ENCODE measurements at regions not wholly inside any gene's neighbourhood (a gene's known extent, or its start where the extent isn't known, plus 50 kb on each side); places are given as distances from the start of the nearest gene placed in this dataset.
"Not testable (repeated sequence)": the region's sequence is repeated elsewhere in the genome, so short reads cannot be mapped to it uniquely, and the experiment has no call there.

DNA sequence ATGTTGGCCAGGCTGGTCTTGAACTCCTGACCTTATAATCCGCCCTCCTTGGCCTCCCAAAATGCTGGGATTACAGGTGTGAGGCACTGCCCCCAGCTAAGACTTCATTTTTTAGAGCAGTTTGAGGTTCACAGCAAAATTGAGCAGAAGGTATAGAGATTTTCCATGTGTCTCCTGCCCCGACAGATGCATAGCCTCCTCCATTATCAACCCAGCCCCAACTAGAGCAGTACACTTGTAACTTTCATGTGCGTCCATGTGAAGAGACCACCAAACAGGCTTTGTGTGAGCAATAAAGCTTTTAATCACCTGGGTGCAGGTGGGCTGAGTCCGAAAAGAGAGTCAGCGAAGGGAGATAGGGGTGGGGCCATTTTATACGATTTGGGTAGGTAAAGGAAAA, 179.1 kb downstream of the CD83 start:
- ATAC-seq, result not testable (repeated sequence)

DNA sequence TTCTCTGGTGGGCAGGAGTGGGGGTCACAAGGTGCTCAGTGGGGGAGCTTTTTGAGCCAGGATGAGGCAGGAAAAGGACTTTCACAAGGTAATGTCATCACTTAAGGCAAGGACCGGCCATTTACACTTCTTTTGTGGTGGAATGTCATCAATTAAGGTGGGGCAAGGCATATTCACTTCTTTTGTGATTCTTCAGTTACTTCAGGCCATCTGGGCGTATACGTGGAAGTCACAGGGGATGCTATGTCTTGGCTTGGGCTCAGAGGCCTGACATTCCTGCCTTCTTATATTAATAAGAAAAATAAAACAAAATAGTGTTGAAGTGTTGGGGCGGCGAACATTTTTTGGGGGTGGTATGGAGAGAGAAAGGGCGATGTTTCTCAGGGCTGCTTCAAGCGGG, 179.5 kb downstream of the CD83 start:
- ATAC-seq, result not testable (repeated sequence)

DNA sequence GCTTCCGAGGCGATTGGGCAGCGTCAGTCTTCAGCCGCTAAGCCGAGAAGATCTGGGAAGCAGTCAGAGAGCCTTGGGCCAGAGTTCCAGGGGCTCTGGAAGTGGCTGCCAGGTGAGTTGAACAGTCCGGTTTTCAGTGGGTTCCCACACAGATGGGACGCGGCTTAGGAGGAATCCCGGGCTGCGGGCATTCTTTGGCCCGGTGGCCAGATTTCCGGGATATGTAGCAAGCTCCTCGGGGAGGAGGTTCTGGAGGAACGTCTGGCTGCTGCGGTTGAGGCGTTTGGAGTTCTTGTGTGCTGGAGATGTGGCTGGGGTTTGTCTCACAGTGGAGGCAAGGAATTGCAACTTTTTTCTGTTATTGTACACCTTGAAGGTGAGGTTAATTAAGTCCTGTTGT, 182.6 kb downstream of the CD83 start:
- ATAC-seq, result not testable (repeated sequence)

DNA sequence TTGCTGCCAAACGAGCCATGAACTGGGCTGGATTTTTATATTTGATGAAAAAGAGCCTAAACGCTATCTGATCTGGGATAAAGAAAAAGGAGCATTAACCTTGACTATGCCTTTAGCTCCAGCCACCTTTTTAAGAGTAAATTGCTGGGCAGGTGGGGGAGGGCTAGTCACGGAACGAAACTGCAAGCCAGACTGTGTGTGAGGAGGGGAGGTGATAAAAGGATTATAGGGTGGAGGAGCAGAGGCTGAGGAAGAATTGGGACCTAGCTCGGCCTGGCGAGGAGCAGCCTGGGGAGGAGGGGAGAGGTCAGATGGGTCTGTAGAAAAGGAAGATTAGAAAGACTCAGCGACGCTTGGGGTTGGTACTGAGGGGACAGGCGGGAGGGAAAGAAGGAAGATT, 183.1 kb downstream of the CD83 start:
- not testable (repeated sequence) for ATAC-seq

DNA sequence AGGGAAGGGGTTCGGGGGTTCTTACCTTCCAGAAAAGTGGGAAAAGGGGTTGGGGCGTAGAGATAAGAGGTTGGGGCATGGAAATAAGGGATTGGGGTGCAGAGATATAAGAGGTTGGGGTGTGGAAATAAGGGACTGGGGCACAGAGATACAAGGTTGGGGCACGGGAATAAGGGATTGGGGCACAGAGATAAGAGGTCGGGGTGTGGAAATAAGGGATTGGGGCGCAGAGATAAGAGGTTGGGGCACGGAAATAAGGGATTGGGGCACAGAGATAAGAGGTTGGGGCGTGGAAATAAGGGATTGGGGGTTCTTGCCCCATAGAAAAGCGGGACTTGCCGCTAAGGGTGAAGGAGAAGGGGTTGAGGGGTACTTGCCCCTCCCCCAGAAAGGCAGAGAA, 183.9 kb downstream of the CD83 start:
- not testable (repeated sequence) for ATAC-seq

DNA sequence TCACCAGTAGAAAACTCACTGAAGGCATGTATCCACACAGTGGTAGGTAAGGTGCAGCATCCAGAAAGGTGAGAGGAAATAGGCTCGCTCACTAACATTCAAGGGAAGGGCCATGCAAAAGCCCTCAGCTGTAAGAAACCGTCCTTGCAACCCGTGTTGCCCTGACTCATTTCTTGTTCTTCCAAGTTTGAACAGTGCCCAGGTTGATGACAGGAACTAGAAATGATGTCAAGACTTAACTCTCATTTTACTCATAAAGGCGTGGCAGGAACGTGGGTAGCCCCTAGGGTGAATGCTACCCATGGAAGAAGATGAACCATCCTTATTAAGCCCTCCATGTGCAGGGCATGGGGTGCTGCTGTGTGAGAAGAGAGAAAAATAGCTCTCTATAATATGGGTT, 187.6 kb downstream of the CD83 start:
- ATAC-seq, result peak; percentile 96

DNA sequence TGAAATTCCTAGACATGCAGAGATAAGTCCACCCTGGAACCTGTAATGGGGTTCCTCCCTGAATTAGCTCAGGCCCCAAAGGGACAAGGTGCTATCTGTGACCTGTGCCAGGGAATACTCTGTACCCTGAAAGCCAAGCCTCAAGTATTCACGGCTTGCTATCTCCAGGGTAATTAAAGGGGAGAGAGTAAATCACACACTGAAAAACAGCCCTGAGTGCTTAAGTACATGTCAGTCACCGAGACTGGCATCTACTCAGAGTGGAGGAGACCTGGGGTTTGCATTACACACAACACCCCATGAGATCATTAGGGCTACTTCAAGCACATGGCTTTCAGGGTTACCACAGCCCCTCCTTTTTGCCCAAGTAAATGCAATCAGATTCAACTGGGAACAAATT, 188.1 kb downstream of the CD83 start:
- peak; percentile 11 for ATAC-seq

DNA sequence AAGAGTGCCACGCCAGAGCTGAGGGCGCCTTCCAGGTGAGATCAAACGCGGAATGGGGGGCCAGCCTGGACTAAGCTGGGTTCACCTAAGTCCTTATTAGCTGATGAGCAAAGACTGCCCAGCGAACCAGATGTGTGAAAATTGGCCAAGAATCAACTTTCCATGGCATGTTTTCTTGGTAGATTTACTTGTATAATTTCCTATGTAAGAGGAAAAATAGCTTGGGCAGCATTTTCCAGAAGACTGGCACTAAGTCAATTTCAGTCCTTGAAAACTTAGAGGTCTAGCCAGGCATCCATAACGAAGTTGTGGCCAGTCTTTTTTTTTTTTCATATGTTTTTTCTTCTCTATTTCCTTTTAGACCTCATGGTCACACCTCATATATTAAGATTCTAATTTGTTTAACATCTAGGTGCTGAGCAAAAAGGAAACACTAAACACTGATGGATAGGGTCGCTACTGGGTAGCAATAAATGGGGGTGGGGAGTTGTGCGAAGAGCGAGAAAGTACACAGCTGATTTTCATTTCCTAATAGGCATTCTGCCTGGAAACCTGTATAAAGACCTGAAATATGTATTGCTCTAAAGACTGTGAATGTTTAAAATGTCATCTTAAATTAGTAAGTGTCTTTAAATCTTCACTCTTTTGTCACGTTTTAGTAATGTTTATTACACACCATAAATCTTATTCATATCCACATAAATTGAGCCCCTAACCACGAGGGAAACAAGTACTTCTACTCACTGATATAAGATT, 188.8 kb downstream of the CD83 start:
- ATAC-seq, result no peak

DNA sequence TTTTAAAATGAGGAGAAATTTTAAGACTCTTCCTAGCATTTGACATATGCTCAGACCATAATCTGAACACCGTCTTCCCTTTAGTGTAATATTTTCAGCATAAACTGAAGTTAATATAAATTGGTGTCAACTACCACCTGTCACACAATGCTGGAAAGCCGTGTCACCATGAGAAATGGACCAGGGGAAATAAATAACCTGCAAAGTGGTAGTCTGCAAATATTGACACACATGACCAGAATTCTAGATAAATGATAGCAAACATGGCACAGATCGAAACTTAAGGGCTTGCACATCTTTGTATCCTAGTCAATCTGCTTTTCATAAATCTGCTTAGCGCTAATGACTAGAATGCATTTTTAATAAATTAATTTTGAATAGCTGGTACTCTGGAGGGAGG, 191.9 kb downstream of the CD83 start:
- ATAC-seq, result no peak

DNA sequence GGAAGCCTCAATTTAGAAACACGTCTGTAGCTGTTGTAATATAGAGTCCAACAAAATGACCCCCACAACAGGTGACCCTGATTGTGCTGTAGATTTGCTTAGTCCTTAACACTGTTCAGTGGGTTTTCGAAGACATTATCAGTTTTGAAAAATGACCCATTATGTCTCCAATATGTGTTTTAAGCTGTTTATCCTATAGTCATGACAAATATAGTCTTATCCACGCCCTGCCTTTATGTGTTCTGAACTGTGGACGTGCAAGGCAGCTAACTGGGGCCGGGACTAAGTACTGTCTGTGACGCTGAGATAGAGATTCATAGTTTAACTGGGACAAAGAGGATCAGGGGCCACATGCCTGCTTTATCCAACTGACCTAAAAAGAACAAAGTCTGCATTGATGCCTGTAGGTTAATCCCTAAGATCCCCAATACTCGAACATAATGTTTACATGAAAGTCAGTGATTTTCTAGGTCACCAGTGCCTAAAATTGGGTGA, 192.4 kb downstream of the CD83 start:
- ATAC-seq, result no peak

DNA sequence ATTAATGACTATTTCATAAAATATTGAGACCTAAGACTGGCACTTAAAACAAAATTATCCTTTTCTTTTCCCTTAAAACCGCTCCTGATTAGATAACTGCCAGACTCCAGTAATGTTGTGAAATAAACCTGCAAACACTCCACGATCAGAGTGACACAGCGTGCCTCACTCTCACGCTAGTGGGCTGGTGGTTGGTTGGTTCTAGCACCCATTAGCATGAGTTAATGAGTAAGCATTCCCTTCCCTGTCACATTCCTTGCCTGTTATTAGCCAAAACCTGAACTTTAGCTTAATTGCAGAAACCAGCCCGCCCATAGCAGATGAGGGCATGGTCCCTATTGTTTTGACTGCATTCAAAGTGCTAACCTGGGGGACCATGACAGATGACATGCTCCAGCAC, 193.4 kb downstream of the CD83 start:
- no peak for ATAC-seq

DNA sequence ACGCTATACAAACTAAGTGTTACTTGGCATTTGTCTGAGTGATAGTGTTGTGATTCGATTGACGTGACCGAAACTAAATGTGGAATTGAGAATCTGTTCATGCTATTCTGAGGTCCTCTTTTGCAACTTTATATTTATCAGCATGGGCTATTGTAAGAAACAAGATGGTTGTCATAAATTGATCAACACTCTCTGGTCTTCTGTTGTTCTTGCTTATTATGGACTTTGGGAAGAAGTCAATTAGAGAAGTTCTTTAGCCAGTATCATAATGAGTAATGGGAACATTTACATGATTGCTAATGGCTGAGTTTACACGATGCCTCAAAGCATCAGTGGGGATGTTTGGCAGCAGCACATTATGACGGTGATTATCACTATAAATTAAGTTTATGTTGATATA, 195.0 kb downstream of the CD83 start:
- ATAC-seq, result no peak

DNA sequence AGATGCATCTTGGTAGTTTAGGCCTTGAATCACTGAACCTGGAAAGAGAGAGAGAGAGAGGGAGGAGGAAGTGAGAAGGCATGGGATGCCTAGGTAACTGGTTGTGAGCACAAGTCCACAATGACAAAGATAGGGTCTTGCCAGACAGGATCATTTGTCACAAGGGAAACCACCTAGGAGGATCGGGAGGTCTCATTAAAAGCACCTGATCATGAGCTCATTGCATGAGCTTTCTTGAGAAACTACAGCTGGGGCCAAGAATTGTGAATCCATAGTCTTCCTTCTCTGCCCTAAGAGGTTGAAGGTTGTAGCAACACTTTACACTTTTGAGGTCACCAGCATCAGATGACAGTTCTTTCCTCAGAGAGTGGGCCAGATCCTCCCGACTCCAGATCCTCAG, 195.7 kb downstream of the CD83 start:
- no peak for ATAC-seq

DNA sequence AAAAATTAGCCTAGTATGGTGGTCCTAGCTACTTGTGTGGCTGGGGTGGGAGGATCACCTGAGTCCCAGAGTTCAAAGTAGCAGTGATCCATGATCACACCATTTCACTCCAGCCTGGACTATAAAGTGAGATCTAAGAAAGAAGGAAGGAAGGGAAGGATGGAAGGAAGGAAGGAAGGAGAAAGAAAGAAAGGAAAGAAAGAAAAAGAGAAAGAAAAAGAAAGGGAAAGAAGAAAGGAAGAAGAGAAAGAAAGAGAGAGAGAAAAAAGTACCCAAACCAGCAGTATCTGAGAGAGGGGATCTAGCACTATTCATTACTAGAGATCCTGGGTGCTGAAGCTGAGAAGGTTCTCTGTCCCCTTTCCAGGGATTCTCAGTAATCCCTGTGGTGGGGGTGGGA, 197.8 kb downstream of the CD83 start:
- ATAC-seq, result no peak

DNA sequence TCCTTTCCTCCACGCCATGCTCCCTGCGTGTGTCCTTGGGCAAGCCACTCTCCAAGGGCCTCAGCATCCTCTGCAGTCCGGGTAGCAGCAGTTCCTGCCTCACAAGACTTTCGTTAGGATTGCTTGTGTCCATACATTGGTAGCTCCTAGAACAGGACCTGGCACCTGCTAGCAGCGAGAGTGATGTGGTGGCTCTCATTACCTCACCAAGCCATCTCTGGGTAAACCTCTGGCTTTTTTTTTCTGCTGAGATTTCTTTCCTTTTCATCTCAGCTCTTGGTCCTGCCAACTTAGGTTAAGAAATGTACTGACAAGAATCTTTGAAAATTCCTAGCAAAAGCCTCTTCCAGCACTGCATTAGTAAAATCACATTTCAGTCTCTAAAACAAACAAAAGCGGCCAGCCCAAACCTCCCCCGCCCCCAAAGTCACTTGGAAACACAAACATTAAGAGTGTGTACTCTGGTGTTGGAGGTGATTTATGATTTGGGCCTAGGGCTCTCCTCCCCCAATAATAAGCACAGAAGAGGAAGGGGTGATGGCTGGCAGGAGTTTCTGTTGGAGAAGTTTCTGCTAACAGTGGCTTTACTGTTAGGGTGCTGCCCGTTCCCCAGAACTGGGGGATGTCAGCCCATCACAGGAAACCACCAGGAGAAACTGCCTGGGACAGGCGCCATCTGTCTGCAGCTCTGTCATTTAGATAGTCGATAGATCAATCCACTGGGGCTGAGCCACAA, 199.2 kb downstream of the CD83 start:
- no peak for ATAC-seq

DNA sequence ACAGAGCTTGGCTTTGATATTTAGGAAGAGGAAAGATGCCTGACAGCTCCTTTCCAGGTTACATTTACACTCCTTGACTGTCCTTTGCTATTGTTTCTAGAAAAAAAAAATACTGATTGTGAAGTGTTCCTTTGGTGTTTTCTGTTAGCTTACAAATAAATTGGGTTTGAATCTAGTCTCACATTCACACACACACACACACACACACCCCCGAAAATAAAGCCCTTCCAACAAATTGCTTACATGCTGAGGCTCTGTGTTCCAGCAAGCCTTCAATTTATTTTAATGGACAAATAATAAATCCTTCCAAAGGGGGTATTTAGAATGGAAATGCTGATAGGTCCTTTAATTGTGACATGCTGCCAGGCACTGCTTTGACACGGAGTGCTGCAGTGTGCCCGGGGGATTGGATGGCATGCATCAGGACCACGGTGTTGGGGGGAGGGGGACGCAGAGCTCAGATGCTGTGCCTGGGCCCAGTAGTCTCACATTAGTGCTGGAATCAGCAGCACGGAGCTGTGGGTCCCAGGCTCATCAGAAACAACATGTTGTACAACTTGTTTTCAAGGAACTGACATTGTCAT, 199.9 kb downstream of the CD83 start:
- no peak for ATAC-seq

DNA sequence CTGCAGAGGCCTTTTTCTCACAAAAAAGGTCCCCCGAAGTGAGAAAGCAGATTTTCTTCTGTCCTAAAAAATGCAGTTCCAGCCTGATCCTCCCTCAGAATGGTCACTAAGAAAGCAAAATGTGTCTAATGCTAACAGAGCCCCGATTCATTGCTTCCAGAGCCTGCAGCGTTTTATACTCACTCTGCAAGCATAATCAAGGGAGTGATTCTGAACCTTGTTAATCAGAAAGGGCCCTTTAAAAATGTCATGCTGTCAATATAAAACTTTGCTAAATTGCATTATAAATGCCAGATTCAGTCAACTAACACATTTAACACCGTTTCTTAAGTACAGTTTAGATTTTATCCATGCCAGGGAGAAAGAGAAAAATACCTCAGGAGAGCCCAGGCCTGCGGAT, 202.8 kb downstream of the CD83 start:
- ATAC-seq, result no peak

DNA sequence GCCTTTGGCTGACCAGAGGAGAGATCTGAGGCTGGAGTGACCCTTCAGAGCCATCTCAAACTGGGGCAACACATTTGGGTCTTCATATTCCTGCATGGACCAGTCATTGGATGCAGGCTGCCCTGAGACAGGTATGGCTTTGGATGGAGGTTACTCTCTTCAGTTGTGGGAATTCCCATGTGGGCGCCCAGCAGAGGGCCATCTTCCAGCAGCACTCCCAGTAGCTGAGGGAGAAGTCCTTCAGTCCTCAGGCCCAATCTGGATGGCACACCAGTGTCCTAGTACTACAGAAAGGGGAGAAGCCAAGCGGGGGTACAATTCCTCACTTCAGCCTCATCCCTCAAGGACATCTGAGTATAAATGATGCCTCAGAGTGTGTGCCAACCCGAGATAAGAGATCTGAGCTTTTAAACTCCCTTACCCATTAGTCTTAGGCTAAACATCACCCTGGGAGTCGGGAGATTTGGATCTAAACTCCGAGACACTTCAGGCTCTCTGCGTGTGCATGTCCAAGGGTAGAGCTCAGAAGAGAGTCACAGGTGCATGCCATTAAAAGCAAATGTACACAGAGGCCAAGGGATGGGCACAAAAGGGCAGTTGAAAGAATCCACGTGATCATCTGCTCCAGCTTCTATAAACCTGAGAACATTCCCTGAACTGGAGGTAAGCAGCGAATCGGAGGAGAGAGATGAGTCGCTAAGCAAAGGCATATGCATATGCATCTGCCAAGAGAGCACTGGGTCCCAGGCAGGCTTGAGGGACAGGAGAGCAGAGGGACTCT, 204.6 kb downstream of the CD83 start:
- no peak for ATAC-seq

DNA sequence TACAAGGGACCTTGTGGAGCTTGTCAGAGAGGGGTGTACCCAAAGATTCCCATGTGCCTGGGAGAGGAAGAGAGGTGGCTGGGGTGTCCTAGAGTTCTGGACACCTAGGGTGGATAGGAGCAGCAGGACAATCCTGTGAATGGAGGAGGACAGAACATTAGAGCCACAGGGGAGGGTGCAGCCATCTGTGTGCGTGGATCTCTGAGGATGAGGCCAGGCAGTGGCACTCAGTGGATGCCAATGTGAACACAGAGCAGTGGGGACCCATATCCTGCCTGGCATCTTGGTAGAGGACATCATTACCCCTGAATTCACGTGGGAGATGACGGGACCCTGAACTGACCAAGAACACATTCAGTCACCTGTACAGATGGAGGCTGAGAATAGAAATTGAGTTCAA, 205.3 kb downstream of the CD83 start:
- ATAC-seq, result no peak

DNA sequence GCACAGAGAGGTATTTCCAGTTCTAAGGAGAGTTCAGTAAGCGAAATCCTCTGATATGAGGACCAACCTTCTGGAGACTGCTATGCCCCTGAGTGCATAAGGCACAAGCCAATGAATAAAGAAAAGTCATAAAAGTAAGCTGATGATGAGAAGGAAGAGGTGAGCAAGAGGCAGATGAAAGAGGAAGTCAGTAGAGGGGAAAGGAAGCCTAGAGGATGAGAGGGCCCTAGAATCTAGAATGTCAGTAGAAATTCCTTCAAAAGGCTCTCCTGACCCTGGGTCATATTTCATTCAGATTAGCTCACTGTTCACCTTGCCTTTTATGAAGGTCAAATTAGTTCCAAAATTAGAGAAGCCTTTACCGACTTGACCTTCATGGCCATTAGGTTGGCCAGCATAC, 209.2 kb downstream of the CD83 start:
- no peak for ATAC-seq

DNA sequence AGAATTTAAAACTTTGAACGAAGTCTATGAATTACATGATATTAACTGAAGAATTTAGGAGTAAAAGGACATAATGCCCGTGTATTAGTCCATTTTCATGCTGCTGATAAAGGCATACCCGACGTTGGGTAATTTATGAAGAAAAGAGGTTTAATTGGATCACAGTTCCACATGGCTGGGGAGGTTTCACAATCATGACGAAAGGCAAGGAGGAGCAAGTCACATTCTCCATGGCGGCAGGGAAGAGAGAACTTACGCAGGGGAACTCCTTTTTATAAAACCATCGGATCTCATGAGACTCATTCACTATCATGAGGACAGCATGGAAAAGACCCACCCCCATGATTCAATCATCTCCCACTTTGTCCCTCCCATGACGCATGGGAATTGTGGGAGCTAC, 210.6 kb downstream of the CD83 start:
- no peak for ATAC-seq

DNA sequence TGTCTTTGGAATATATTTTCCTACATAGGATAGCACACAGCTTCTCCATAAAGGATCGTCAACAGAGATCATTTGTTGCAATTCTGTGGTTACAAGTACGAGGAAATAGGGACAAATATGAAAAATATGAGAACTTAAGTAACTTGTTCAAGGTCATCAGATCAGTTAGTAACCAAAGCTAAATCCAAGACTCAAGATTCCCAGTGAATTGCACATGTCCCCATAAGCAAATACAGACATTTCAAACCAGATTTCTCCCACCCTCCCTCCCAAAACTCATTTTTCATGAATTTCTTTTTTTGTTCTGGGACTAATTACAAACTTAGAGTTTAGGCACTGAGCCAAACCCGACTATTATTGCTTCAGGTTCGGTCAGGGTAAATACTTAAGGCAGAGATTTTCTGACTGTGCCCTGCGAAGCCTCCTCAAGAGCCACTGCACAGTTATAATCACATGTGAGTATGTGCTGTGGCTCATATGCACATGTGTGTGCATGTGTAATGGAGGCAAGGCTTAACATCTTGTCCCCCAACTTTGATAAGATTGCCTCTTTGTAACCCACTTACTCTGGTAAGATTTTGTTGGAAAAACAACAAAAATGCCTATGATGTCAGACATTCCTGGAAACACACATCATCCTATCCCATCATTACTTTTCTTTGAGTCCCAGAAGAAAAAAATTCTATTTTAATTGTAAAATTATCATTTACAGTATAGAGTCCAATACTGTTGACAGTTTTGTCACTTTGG, 216.2 kb downstream of the CD83 start:
- ATAC-seq, result no peak

Data from esophagus mucosa (tissue), 1 donor.